Central memory CD8-positive, alpha-beta T cell (primary cell): ENCODE measurements at regions not wholly inside any gene's neighbourhood (a gene's known extent, or its start where the extent isn't known, plus 50 kb on each side); places are given as distances from the start of the nearest gene placed in this dataset.

Experiments
- ATAC-seq: fragments of 150-1000 bp; cut with Tn5 transposase; replicated peaks from 2 replicates; pipeline ENCODE4 v1.10.0; 2022; ENCODE audit warnings: mild to moderate bottlenecking, moderate FRiP score, moderate number of reproducible peaks; ENCODE audit not compliant: poor library complexity, severe bottlenecking; ENCODE audit errors: extremely low read depth
- DNase-seq, 2 donors: peaks; one replicate each; pipeline ENCODE4 v3.0.0; 2021; ENCODE audit warnings: low spot score in 2 of 2
- H3K27ac Mint-ChIP-seq: one replicate; pipeline ENCODE4 v1.8.0; 2022; ENCODE audit warnings: low read depth, mild to moderate bottlenecking, moderate library complexity, mixed read lengths
- H3K27me3 Mint-ChIP-seq: one replicate; pipeline ENCODE4 v1.8.0; 2022; ENCODE audit warnings: mixed read lengths
- H3K36me3 Mint-ChIP-seq: one replicate; pipeline ENCODE4 v1.8.0; 2022; ENCODE audit warnings: mild to moderate bottlenecking, moderate library complexity, mixed read lengths; ENCODE audit not compliant: insufficient read depth
- H3K4me1 Mint-ChIP-seq: one replicate; pipeline ENCODE4 v1.8.0; 2022; ENCODE audit warnings: mixed read lengths
- H3K4me3 Mint-ChIP-seq: one replicate; pipeline ENCODE4 v1.8.0; 2022; ENCODE audit warnings: mild to moderate bottlenecking, moderate library complexity, mixed read lengths
- H3K9me3 Mint-ChIP-seq: one replicate; pipeline ENCODE4 v1.8.0; 2022; ENCODE audit warnings: mixed read lengths

DNA sequence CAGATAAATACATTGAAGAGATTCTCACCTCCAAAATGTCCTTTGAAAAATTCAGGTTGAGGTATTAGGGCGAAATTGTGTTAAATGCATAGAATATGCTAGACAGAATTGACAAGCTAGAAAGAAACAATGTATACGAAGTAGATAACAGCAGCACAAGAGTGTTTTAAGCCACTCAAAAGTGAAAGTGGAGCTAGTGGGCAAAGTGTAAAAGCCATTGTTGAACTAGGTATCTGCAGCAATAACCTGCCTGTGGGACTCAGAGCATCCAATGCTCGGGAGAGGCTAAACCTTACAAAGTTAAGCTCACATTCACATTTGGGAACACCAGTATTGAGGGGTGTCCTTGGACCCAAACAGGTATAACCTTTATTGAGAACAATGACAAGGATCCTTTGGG is 180.6 kb upstream of the TMPO start:
- ATAC-seq, result no peak
- DNase-seq, result no peak
- H3K4me1 Mint-ChIP-seq, result no peaks in the 10 kb centered on the region
- H3K36me3 Mint-ChIP-seq, result no peaks in the 10 kb centered on the region
- H3K4me3 Mint-ChIP-seq, result no peak overlapping the region
- peaks cover 27% of the 10 kb centered on the region for H3K27me3 Mint-ChIP-seq
- H3K9me3 Mint-ChIP-seq, result no peaks in the 10 kb centered on the region
- H3K27ac Mint-ChIP-seq, result no peak overlapping the region

DNA sequence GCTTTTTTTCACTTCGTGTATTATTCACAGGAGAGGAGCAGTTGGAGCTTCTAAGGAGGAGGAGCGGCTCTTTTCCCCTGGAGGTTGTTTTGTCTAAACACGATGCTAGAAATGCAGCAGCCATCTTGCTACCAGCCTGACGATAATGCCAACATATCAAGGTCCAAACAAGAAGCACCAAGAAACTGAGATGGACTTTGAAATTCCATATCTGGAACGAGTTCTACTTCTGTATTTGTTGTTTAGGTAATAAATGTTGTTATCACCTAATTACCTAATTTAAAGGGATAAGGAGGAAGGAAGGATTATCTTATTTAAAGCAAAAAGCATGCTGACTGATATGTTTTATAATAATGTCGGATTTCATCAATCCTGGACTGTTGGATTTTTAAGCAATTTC is 174.4 kb upstream of the TMPO start:
- no peak overlapping the region for H3K4me3 Mint-ChIP-seq
- peaks cover 32% of the 10 kb centered on the region for H3K27me3 Mint-ChIP-seq
- no peaks in the 10 kb centered on the region for H3K9me3 Mint-ChIP-seq
- DNase-seq, result no peak
- H3K36me3 Mint-ChIP-seq, result no peaks in the 10 kb centered on the region
- ATAC-seq, result no peak
- H3K27ac Mint-ChIP-seq, result no peak overlapping the region
- no peaks in the 10 kb centered on the region for H3K4me1 Mint-ChIP-seq

DNA sequence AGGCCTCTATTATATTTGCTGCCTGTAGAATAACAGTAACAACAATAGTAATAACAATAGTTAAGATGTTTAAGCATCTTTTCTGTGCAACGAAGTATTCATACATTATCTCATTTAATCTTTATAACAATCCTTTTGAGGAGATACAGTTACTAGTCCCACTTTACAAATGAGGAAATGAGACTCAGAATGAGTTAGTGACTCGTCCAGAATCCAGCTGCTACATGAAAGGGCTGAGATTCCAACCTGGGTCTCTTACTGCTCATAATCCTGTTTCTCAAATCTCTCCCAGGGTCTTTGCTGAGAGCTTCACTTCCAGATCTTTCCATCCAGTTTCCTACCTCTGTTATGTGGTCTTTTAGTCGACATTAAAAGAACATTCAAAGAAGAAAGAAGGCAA is 173.7 kb upstream of the TMPO start:
- ATAC-seq (no peak), DNase-seq (no peak)
- Mint-ChIP-seq H3K9me3 (no peaks in the 10 kb centered on the region), H3K4me1 (no peaks in the 10 kb centered on the region), H3K27me3 (peaks cover 30% of the 10 kb centered on the region), H3K36me3 (no peaks in the 10 kb centered on the region), H3K4me3 (no peak overlapping the region), H3K27ac (no peak overlapping the region)

DNA sequence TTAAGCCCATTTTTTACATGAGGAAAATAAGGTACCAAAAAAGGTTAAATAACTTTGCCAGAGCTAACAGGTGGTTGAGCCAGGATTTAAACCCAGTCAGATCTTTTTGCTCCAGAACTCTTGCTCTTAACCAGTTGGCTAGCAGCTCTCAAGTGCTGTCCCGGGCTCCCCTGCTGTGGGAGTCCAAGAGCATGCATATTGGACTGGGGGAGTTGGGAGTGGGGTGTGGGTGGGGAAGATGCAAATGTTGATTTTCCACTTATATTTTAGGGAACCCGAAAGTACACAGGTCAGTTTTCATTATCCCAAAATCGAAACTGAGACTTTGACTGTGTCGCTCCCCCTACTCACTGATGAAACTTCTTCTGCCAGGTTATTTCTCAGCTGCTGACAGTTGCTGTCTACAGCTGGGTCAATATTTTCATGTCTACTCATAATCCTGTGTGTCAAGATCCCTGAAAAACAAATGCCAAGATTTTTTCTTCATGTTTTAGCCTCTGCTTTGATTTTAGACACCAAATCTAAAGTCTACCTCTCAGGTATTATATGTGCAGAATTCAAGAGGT is 172.3 kb upstream of the TMPO start:
- no peaks in the 10 kb centered on the region for H3K36me3 Mint-ChIP-seq
- H3K27ac Mint-ChIP-seq, result no peak overlapping the region
- H3K9me3 Mint-ChIP-seq, result no peaks in the 10 kb centered on the region
- H3K4me3 Mint-ChIP-seq, result no peak overlapping the region
- peaks cover 24% of the 10 kb centered on the region for H3K27me3 Mint-ChIP-seq
- no peaks in the 10 kb centered on the region for H3K4me1 Mint-ChIP-seq
- DNase-seq, result no peak
- no peak for ATAC-seq

DNA sequence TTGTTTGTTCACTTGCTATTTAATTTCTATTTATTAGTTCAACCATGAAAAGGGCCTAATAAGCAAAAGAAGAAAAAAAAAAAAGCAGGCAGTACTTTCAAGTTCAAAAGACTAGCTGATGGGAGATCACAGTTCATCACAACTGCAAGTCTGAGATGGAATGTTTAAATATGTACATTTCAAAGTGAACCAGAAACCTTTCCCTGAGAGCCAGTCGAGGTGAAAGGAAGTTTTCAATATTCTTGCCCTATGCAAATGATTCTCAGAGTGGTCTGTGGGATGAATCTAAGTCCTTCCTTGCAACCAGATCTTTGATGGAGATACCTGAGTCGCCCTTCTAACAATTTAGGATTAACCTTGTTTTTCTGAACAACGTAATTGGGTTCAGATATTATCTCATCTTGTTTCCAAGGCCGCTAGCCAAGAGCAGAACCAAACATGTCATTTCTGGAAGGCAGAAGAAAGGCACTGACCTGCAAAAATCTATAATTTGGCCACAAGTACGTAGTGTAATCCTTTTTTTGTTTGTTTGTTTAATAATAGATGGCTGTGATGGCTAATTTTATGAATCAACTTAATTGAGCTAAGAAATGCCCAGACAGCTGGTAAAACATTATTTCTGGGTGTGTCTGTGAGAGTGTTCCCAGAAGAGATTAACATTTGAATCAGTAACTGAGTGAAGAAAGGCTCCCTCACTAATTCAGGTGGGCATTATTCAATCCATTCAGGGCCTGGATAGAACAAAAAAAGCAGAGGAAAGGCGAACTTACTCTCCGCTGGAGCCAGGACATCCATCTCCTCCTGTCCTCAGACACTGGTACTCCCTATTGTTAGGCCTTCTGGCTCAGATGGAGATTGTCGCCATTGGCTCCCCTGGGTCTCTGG is 171.1 kb upstream of the TMPO start:
- Mint-ChIP-seq H3K36me3 (no peaks in the 10 kb centered on the region), H3K9me3 (no peaks in the 10 kb centered on the region), H3K27me3 (peaks cover 12% of the 10 kb centered on the region), H3K4me1 (no peaks in the 10 kb centered on the region), H3K27ac (no peak overlapping the region), H3K4me3 (no peak overlapping the region)
- no peak for DNase-seq
- ATAC-seq, result no peak

DNA sequence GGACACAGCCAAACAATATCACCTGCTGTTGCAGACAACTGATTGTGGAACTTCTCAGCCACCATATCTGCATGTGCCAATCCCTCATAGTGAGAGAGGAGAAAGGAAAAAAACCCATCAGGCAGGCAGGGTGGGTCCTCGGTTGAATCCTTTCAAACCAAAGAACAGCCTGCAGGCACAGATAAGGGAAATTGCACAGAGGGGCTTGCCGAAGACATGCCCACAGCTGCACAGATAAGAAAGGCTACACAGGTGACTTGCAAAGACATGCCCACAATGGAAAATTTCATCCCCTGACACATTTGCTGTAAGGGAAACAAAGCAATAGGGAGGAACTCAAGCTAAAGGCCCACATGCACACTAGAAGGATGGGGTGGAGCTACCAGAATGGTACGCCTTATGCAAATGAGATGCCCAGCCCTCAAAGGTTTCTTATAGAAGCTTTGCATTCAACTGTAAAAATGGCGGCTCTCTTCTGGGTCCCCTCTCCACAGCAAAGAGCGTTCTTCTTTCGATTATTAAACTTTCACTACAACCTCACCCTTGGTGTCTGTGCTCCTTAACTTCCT is 170.0 kb upstream of the TMPO start:
- Mint-ChIP-seq H3K27me3 (peaks cover 11% of the 10 kb centered on the region), H3K27ac (no peak overlapping the region), H3K9me3 (no peaks in the 10 kb centered on the region), H3K4me3 (no peak overlapping the region), H3K36me3 (peaks cover 2% of the 10 kb centered on the region), H3K4me1 (no peaks in the 10 kb centered on the region)
- ATAC-seq (no peak), DNase-seq (no peak)

DNA sequence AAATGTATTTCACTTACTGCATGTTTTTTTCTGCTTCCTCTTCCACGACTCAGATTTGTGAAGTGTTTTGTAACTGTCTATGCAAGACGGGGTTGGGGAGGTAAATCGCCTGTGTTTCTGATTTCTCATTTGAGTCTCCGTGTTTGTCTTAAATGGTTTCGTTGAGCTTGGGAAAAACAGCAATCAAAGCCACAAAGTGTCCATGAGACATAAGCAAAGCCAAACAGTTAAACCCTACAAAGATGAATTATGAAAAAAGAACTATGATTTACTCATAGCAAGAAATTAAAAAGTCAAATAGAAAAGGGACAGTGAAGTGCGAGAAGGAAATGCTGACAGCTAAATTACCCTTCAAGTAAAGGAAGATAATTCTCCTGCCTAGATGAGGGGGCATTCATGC is 164.3 kb upstream of the TMPO start:
- ATAC-seq (no peak), DNase-seq (no peak)
- Mint-ChIP-seq H3K27me3 (peaks cover 19% of the 10 kb centered on the region), H3K36me3 (peaks cover 2% of the 10 kb centered on the region), H3K9me3 (no peaks in the 10 kb centered on the region), H3K4me1 (no peaks in the 10 kb centered on the region), H3K27ac (no peak overlapping the region), H3K4me3 (no peak overlapping the region)

DNA sequence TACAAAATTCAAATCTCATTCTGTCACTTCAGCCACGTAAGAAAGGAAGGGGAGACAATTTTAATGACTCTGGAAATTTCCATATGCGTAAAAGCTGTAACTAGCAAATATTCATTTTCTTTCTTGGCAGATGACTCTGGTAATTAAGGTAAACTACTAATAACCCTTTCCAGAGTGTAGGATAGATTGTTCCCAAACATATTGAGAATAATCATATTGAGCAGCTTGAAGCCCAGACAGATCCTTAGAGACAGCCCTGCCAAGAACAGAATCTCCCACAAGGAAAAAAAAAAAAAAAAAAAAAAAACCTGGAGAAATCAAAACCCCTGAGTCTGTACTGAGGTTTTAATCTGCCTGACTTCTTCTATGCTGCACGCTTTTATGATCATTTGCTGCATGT is 163.6 kb upstream of the TMPO start:
- no peak for ATAC-seq
- Mint-ChIP-seq H3K27me3 (peaks cover 19% of the 10 kb centered on the region), H3K4me3 (no peak overlapping the region), H3K4me1 (no peaks in the 10 kb centered on the region), H3K9me3 (no peaks in the 10 kb centered on the region), H3K36me3 (peaks cover 2% of the 10 kb centered on the region), H3K27ac (no peak overlapping the region)
- DNase-seq, result no peak

DNA sequence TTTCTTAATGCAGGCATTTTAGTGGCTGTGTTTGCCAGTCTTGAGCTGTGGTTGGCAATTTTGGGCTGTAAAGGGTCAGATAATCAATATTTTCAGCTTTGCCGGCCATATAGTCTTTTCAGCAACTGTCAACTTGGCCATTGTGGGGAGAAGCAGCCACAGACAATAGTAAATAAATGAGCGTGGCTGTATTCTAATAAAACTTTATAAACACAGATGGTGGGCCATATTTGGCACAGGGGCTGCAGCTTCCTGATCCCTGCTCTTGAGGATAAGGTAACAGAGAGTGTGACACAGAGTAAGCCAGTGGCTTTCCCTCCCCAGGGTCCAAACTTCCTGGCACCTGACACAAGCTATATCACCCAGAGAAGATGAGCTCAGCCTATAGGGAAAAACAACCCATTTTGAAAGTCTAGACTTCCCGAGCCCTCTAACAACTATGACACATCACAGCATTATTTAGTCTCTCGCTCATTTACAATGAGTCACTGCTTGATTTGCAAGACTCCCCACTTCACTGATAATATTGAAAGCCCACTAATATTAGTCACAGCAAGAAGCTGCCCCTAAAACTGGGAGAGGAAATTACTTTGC is 163.1 kb upstream of the TMPO start:
- DNase-seq (no peak), ATAC-seq (no peak)

DNA sequence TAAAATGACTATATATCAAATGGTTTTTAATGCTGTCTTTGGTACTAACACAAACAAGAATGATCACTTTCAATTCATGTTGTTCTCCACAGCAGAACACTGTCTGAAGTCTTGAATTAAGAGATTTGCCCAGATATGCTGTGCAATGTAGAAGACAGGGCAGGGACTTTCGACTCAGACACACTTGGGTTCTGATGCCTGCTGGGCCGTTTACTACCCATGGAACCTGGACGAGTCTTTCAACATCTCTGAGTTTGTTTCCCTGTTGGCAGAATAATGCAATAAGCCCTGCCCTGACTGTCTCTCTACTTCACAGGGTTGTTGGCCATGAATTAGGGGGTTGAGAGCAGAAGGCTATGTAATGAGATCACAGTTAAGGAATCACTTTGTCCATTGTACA is 162.6 kb upstream of the TMPO start:
- Mint-ChIP-seq H3K27ac (no peak overlapping the region), H3K9me3 (no peaks in the 10 kb centered on the region), H3K36me3 (peaks cover 2% of the 10 kb centered on the region), H3K4me1 (no peaks in the 10 kb centered on the region), H3K4me3 (no peak overlapping the region), H3K27me3 (peaks cover 19% of the 10 kb centered on the region)
- ATAC-seq (no peak), DNase-seq (no peak)

More for the DNA sequence above, 163.1 kb upstream of the TMPO start:
- H3K27ac Mint-ChIP-seq, result no peak overlapping the region
- H3K4me3 Mint-ChIP-seq, result no peak overlapping the region
- peaks cover 19% of the 10 kb centered on the region for H3K27me3 Mint-ChIP-seq
- peaks cover 2% of the 10 kb centered on the region for H3K36me3 Mint-ChIP-seq
- H3K4me1 Mint-ChIP-seq, result no peaks in the 10 kb centered on the region
- H3K9me3 Mint-ChIP-seq, result no peaks in the 10 kb centered on the region

DNA sequence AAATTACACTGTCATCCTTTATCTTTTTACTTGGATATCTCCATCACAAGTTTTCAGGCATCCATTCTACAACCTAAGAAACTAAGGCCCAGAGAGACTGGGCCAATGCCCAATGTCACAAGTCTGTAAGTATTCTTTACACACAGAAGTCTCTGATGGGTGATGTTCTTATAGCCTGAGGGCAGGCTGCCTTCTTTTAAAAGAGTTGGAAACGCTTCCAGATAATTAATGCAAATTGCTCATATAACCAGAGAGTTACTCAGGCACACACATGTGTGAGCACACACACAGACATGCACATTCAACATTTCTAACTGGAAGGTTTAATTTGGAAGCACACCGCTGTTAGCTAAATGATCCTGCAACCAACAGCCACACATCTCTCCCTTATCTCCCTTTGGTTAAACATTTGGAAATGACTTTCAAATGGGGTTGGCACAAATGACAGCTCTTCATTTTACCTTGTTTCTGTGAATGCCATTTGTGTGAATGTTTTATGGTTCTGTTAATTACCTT is 160.8 kb upstream of the TMPO start:
- peaks cover under 1% of the 10 kb centered on the region for H3K36me3 Mint-ChIP-seq
- H3K4me3 Mint-ChIP-seq, result no peak overlapping the region
- H3K9me3 Mint-ChIP-seq, result no peaks in the 10 kb centered on the region
- DNase-seq, result no peak
- H3K27me3 Mint-ChIP-seq, result peaks cover 19% of the 10 kb centered on the region
- H3K27ac Mint-ChIP-seq, result no peak overlapping the region
- no peak for ATAC-seq
- no peaks in the 10 kb centered on the region for H3K4me1 Mint-ChIP-seq

DNA sequence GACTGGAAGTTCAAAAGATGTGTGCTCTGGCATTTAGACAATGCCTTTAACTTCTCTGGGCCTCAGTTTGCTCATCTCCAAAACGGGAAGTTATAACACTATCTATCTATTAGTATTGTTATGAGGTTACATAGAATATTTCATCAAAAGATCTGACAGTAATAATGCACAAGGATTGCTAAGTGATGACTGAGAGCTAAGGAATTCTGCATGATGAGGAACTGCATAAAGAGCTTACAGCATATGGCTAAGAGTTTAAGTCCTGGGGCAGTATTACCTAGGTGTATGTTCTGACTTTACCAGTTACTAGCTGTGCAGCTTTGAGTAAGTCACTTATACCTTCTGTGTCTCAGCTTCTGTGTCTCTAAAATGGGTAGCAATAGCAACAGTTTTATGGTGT is 160.1 kb upstream of the TMPO start:
- H3K4me3 Mint-ChIP-seq, result no peak overlapping the region
- DNase-seq, result no peak
- H3K27ac Mint-ChIP-seq, result no peak overlapping the region
- no peaks in the 10 kb centered on the region for H3K36me3 Mint-ChIP-seq
- H3K9me3 Mint-ChIP-seq, result no peaks in the 10 kb centered on the region
- no peak for ATAC-seq
- H3K27me3 Mint-ChIP-seq, result peaks cover 19% of the 10 kb centered on the region
- H3K4me1 Mint-ChIP-seq, result no peaks in the 10 kb centered on the region
